GM19467 (cell line): ENCODE measurements at regions not wholly inside any gene's neighbourhood (a gene's known extent, or its start where the extent isn't known, plus 50 kb on each side); places are given as distances from the start of the nearest gene placed in this dataset.
"Not testable (repeated sequence)": the region's sequence is repeated elsewhere in the genome, so short reads cannot be mapped to it uniquely, and the experiment has no call there.

Experiments used
- ATAC-seq: cut with Tn5 transposase; IDR thresholded peaks from one replicate; pipeline ENCODE4 v1.9.1; 2021; ENCODE audit warnings: mild to moderate bottlenecking, moderate library complexity; ENCODE audit not compliant: unreplicated experiment

DNA sequence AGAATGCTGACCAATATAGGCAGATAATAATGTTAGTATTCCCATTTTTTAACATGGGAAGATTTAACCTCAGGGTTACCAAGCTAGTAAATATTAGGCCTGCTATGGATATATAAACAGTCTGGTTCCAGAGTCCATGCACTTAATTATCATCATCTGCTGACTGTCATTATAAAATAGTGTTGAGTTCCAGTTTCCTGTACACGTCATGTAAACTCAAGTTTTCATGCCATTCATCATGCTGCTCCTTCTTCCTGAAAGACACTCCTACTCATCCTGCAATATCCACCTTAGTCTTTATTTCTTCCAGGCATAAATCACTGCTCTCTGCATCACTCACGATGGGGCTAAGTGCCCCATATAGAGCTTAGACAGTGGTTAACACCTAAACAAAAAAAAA, 420.8 kb upstream of the SPHKAP start:
- no peak for ATAC-seq

GRCh38 chr2:228600265-228600664, 418.8 kb upstream of the SPHKAP start:
- no peak for ATAC-seq

- ATAC-seq: no peak
Measured at GRCh38 chr2:228599781-228600180, 418.3 kb upstream of the SPHKAP start.

GRCh38 chr2:228599297-228599696, 417.8 kb upstream of the SPHKAP start:
- no peak for ATAC-seq

DNA sequence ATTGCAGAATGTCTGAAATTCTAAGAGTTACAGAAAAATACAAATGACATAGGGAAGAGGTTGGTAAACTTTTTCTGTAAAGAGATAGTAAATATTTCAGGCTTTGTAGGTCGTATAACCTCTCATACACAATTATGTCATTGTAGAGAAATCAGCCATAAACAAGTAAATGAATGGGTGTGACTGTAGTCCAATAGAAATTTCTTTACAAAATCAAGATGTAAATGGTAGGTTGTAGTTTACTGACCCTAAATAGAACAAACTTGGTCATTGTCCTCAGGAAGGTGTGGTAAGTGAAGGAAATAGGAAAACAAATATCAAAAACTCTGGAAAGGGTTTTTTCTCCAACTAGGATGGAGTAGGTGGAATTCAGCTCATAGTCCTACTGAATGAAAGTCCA, 415.5 kb upstream of the SPHKAP start:
- no peak for ATAC-seq

DNA sequence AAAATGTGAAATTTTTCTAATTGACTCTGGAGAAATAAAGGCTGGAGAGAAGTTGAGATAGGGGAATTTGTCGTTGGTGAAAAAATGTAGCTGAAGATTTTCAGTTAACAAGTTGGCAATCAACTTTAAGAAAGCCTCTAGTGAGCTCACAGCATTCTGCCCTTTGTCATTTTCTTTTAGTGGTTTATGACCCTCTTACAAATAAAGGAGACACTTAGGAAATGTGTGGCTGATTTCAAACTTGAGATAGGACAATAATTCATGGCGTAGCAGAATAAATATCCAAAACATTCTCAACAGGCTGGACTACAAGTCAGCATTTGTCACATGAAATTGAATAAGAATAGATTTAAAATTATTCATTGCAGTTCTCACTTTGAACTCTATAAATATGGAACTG, 412.5 kb upstream of the SPHKAP start:
- no peak for ATAC-seq

GRCh38 chr2:228592925-228593324, 411.4 kb upstream of the SPHKAP start:
- no peak for ATAC-seq

GRCh38 chr2:228590681-228591080, 409.2 kb upstream of the SPHKAP start:
- peak; percentile 64 for ATAC-seq

GRCh38 chr2:228589115-228589514, 407.6 kb upstream of the SPHKAP start:
- no peak for ATAC-seq

DNA sequence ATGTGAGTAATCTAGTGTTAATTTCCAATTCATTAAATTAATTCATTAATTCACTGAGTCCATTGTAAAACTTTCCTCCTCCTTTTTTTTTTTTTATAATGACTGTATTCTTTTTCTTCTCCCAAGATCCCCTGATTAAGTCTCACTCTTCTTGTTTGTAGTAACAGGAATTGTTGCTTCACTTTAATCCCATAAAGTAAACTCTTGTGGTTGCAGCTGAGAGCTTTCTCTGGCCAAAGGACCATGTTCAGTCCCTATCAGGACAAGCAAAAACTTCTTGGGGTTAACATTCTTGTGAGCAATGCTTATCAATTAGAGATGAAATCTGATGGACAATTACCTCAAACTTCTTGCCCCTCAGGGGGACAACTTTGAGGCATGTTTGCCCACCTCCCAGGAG, 400.2 kb upstream of the SPHKAP start:
- ATAC-seq: no peak

GRCh38 chr2:228575897-228576296, 394.4 kb upstream of the SPHKAP start:
- ATAC-seq: no peak

GRCh38 chr2:228568275-228568674, 386.8 kb upstream of the SPHKAP start:
- ATAC-seq: not testable (repeated sequence)

- ATAC-seq: no peak
Measured at GRCh38 chr2:228561816-228562215, 380.3 kb upstream of the SPHKAP start.

DNA sequence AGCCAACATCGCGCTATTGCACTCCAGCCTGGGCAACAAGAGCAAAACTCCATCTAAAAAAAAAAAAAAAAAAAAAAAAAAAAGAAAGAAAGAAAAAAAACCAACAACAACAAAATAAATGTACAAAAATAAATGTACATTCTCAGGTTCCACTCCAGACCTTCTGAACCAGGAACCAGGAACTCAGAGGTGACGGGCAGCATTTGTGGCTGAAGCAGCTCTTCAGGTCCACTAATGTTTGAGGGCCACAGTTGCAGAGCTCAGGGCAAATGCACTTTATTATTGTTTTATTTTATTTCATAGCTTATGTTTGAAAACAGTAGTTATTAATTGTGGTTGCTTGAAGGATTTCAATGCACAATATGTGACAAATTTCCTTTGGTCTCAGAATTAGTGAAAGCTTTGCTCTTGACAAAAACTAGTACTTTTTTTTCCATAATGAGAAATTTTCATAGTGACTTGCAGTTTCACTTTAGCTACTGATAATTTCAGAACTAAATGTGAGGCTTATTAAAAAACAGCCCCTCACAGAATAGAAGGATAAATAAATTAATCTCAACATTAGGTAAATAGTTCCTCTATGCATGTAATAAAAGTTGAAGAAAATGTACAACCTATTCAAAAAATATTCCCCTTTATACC, 378.4 kb upstream of the SPHKAP start:
- ATAC-seq: no peak

DNA sequence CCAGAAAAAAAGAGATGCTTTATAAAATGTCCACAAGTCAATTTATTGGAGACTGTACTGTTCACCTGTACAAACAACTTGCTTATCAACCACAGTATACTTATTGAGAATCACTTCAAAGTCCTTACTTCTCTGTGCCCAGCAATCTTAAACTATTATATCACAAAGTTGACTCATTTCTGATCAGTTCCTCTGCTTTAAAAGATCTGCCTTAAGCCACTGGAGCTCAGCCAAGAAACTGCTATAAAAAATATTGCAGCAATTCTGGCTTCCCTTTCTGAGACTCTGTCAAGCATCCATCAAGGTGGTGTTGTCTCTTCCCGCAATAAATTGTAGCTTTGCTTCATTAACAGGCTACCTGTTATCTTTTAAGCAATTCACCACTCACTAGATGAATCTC, 375.2 kb upstream of the SPHKAP start:
- no peak for ATAC-seq

DNA sequence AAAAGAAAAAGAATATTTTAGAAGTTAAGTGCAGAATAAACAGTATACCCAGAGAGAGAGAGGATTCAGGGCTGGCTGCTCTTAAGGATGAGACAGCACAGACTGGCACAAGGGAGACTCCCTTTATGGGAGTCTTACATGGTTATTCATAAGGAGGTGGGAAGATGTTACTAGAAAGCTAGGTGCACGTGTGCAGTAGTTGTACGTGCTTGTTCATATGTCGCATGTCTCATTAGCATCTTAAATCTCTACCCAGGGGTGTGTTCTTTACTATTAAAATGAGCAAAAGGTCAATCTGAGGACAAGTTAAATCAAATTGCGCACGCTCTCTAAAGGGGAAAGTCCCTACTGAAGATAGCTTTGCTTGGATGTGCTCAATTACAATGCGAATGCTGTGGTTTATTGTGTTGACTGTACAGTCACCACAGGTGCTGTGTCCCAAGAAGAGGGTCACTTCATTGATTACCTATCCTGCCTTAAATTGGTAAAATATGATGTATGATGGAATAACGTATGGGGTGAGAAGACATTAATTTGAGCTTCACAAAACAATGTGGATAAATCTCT, 368.0 kb upstream of the SPHKAP start:
- ATAC-seq: no peak

DNA sequence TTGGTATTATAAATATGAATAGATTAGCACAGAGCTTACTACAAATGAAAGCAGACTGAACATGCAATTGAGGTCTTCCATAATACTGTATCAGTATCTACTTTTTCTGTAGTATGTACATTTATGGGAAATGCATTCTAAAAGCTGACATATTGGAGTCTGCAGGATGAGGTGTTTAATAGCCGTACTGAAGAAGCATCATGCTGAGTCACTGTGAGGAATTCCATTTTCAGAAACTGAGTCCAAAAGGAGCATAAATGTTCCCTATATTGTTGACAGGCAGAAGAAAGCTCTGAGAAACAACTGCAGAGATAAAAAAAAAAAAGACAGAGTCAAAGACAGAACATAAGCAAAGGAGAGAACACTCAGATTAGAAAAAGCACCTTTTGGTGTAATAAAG, 366.7 kb upstream of the SPHKAP start:
- no peak for ATAC-seq

- no peak for ATAC-seq
Measured at GRCh38 chr2:228545748-228546145, 364.3 kb upstream of the SPHKAP start.

GRCh38 chr2:228545041-228545747, 363.7 kb upstream of the SPHKAP start:
- no peak for ATAC-seq

- ATAC-seq: no peak
Measured at GRCh38 chr2:228543117-228543516, 361.6 kb upstream of the SPHKAP start.

- no peak for ATAC-seq
Measured at GRCh38 chr2:228542277-228542676, 360.8 kb upstream of the SPHKAP start.

- no peak for ATAC-seq
Measured at GRCh38 chr2:228541789-228542188, 360.3 kb upstream of the SPHKAP start.
